GM20000 (cell line): ENCODE measurements at regions not wholly inside any gene's neighbourhood (a gene's known extent, or its start where the extent isn't known, plus 50 kb on each side); places are given as distances from the start of the nearest gene placed in this dataset.

Source experiments
- DNase-seq: peaks from one replicate; pipeline ENCODE4 v3.0.0; 2012; ENCODE audit warnings: low spot score
- TF ChIP-seq, protein P1 (sequence below): IDR thresholded peaks from 2 replicates; pipeline ENCODE4 v1.5.1; 2012; ENCODE audit warnings: mild to moderate bottlenecking, control low read depth; ENCODE audit errors: extremely low read depth, missing control alignments

GRCh38 chr2:160871953-160872352 is 288.3 kb upstream of the TANK start:
- DNase-seq = no peak

GRCh38 chr2:160876029-160876428 is 284.2 kb upstream of the TANK start:
- no peak for DNase-seq
- TF ChIP-seq, protein P1, sequence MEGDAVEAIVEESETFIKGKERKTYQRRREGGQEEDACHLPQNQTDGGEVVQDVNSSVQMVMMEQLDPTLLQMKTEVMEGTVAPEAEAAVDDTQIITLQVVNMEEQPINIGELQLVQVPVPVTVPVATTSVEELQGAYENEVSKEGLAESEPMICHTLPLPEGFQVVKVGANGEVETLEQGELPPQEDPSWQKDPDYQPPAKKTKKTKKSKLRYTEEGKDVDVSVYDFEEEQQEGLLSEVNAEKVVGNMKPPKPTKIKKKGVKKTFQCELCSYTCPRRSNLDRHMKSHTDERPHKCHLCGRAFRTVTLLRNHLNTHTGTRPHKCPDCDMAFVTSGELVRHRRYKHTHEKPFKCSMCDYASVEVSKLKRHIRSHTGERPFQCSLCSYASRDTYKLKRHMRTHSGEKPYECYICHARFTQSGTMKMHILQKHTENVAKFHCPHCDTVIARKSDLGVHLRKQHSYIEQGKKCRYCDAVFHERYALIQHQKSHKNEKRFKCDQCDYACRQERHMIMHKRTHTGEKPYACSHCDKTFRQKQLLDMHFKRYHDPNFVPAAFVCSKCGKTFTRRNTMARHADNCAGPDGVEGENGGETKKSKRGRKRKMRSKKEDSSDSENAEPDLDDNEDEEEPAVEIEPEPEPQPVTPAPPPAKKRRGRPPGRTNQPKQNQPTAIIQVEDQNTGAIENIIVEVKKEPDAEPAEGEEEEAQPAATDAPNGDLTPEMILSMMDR = no peak

More at GRCh38 chr2:160871953-160872352, 288.3 kb upstream of the TANK start:
- TF ChIP-seq, protein P1 = no peak

- DNase-seq = no peak
- TF ChIP-seq, protein P1 = no peak
Measured at GRCh38 chr2:160876765-160877164, 283.5 kb upstream of the TANK start.

GRCh38 chr2:160878618-160879017 is 281.6 kb upstream of the TANK start:
- TF ChIP-seq, protein P1 = no peak
- DNase-seq = no peak

- TF ChIP-seq, protein P1 = no peak
- DNase-seq = no peak
Measured at GRCh38 chr2:160882906-160883305, 277.3 kb upstream of the TANK start.

DNA sequence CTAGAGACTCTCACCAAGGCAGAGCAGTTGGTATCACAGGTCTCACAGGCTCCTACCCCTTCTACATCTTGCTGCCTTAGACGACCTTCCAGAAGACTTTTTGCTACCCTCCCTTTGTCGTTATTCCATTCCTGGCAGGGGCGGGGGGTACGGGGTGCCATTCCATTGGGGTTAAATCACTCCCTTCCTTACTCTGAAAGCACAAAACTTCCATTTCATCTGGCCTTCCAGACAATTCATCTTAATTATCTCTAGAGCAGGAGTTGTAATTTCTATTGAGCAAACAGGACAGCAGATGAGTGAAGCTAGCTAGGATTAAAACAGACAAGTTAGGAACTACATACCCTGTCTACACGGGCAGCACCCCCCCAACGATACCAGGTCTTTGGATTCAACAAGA is 276.2 kb upstream of the TANK start:
- TF ChIP-seq, protein P1 = no peak
- no peak for DNase-seq

GRCh38 chr2:160889439-160890170 is 270.6 kb upstream of the TANK start:
- TF ChIP-seq, protein P1 = no peak
- DNase-seq = no peak
